HFFc6 (cell line): ENCODE measurements at regions not wholly inside any gene's neighbourhood (a gene's known extent, or its start where the extent isn't known, plus 50 kb on each side); places are given as distances from the start of the nearest gene placed in this dataset.

Experiments used
- DNase-seq: peaks from one replicate; pipeline ENCODE4 v3.0.0-alpha.2; 2018
- H3K27ac Mint-ChIP-seq: 2 replicates; pipeline ENCODE4 v1.8.0; 2020; ENCODE audit warnings: mild to moderate bottlenecking, mixed read lengths
- H3K27me3 Mint-ChIP-seq: 2 replicates; pipeline ENCODE4 v1.8.0; 2021; ENCODE audit warnings: mild to moderate bottlenecking, moderate library complexity, mixed read lengths; ENCODE audit not compliant: insufficient read depth
- H3K36me3 Mint-ChIP-seq: 2 replicates; pipeline ENCODE4 v1.8.0; 2021; ENCODE audit warnings: low read depth, mixed read lengths
- H3K4me1 Mint-ChIP-seq: 2 replicates; pipeline ENCODE4 v1.8.0; 2020; ENCODE audit warnings: low read depth, mixed read lengths
- H3K4me3 Mint-ChIP-seq: 2 replicates; pipeline ENCODE4 v1.8.0; 2020; ENCODE audit warnings: mild to moderate bottlenecking, moderate library complexity, mixed read lengths
- H3K9me3 Mint-ChIP-seq: 2 replicates; pipeline ENCODE4 v1.8.0; 2020; ENCODE audit warnings: mild to moderate bottlenecking, mixed read lengths
- CTCF ChIP-seq: fragments of 200-600 bp; sonication (generic); IDR thresholded peaks from 2 replicates; pipeline ENCODE4 v1.5.0; 2021; ENCODE audit warnings: antibody characterized with exemption, mild to moderate bottlenecking

- TF ChIP-seq CTCF, result no peak
- peak; percentile 34 for DNase-seq
- H3K27ac Mint-ChIP-seq, result no peak overlapping the region
- no peak overlapping the region for H3K4me3 Mint-ChIP-seq
- peaks cover 5% of the 10 kb centered on the region for H3K9me3 Mint-ChIP-seq
- H3K27me3 Mint-ChIP-seq, result peaks cover 5% of the 10 kb centered on the region; the same call in 1 of the 2 replicates
- H3K36me3 Mint-ChIP-seq, result peaks cover 6% of the 10 kb centered on the region; the same call in 1 of the 2 replicates
- H3K4me1 Mint-ChIP-seq, result 0 out of 2 replicates have a peak, but pooled peaks cover 5% of the 10 kb centered on the region
Measured at GRCh38 chr2:204234879-204235278, 298.3 kb downstream of the ICOS start.

GRCh38 chr2:204237416-204237815, 300.9 kb downstream of the ICOS start:
- no peak for TF ChIP-seq CTCF
- H3K36me3 Mint-ChIP-seq, result peaks cover 6% of the 10 kb centered on the region; the same call in 1 of the 2 replicates
- peaks cover 5% of the 10 kb centered on the region for H3K27me3 Mint-ChIP-seq
- H3K27ac Mint-ChIP-seq, result no peak overlapping the region
- H3K9me3 Mint-ChIP-seq, result peaks cover 5% of the 10 kb centered on the region
- DNase-seq, result no peak
- 0 out of 2 replicates have a peak, but pooled peaks cover 5% of the 10 kb centered on the region for H3K4me1 Mint-ChIP-seq
- no peak overlapping the region for H3K4me3 Mint-ChIP-seq

- Mint-ChIP-seq H3K36me3 (peaks cover 4% of the 10 kb centered on the region; the same call in 1 of the 2 replicates), H3K27me3 (peaks cover 6% of the 10 kb centered on the region), H3K4me1 (0 out of 2 replicates have a peak, but pooled peaks cover 4% of the 10 kb centered on the region), H3K4me3 (no peak overlapping the region), H3K27ac (no peak overlapping the region), H3K9me3 (peaks cover 4% of the 10 kb centered on the region)
- no peak for DNase-seq
- no peak for TF ChIP-seq CTCF
Measured at GRCh38 chr2:204239411-204240165, 303.0 kb downstream of the ICOS start.

GRCh38 chr2:204240961-204241360, 304.3 kb upstream of the PARD3B start:
- no peaks in the 10 kb centered on the region; the same call in 1 of the 2 replicates for H3K9me3 Mint-ChIP-seq
- H3K4me3 Mint-ChIP-seq, result no peak overlapping the region
- no peaks in the 10 kb centered on the region for H3K36me3 Mint-ChIP-seq
- no peak overlapping the region for H3K27ac Mint-ChIP-seq
- DNase-seq, result no peak
- H3K4me1 Mint-ChIP-seq, result no peaks in the 10 kb centered on the region
- peaks cover 6% of the 10 kb centered on the region for H3K27me3 Mint-ChIP-seq
- no peak for TF ChIP-seq CTCF

- no peak for DNase-seq
- no peak for TF ChIP-seq CTCF
- Mint-ChIP-seq H3K36me3 (no peaks in the 10 kb centered on the region), H3K9me3 (no peaks in the 10 kb centered on the region), H3K4me1 (no peaks in the 10 kb centered on the region), H3K27me3 (peaks cover 10% of the 10 kb centered on the region), H3K4me3 (no peak overlapping the region), H3K27ac (no peak overlapping the region)
Measured at GRCh38 chr2:204249437-204249836, 295.8 kb upstream of the PARD3B start.
